HEK293 (cell line): ENCODE measurements at regions not wholly inside any gene's neighbourhood (a gene's known extent, or its start where the extent isn't known, plus 50 kb on each side); places are given as distances from the start of the nearest gene placed in this dataset.

Experiments used
- CTCF ChIA-PET: fragments of 350-600 bp; formaldehyde crosslinking; extraction: SDS; loops from one replicate; lab custom pipeline; 2021; ENCODE audit warnings: antibody characterized with exemption; lab: Yijun Ruan, JAX
- POLR2A ChIA-PET: fragments of 300-600 bp; formaldehyde crosslinking; extraction: SDS; loops from one replicate; lab custom pipeline; 2020; ENCODE audit warnings: antibody characterized with exemption, inconsistent platforms; lab: Yijun Ruan, JAX
- H3K27ac ChIP-seq: fragments of 200-500 bp; sonication (Bioruptor generic); 2 replicates; pipeline ENCODE4 v1.5.1; 2014; ENCODE audit warnings: low read depth, low read length, control low read depth, inconsistent platforms; ENCODE audit errors: extremely low read depth
- H3K36me3 ChIP-seq, 2 experiments: fragments of 200-500 bp in 1 of 2; sonication (Bioruptor generic) in 1 of 2; 1 replicate in 1 of 2; 2 replicates in 1 of 2; pipeline ENCODE4 v1.5.1; 2014 to 2017; ENCODE audit warnings: inconsistent platforms in 2 of 2, low read length in 2 of 2; ENCODE audit not compliant: control insufficient read depth in 2 of 2, insufficient read depth in 1 of 2
- H3K4me1 ChIP-seq: fragments of 200-500 bp; sonication (Bioruptor generic); 2 replicates; pipeline ENCODE4 v1.5.1; 2014; ENCODE audit warnings: mild to moderate bottlenecking, low read length, inconsistent platforms; ENCODE audit not compliant: control insufficient read depth, insufficient read depth
- H3K4me3 ChIP-seq: 2 replicates; pipeline ENCODE4 v1.5.1; 2011; ENCODE audit warnings: low read depth, mild to moderate bottlenecking, control low read depth, low read length, moderate library complexity
- H3K9me3 ChIP-seq: fragments of 200-500 bp; sonication (Bioruptor generic); 2 replicates; pipeline ENCODE4 v1.5.1; 2014; ENCODE audit warnings: low read depth, low read length, inconsistent platforms; ENCODE audit not compliant: control insufficient read depth, insufficient read depth
- KLF16 ChIP-seq: fragments of 450-650 bp; formaldehyde crosslinking; IDR thresholded peaks from 2 replicates; pipeline ENCODE4 v1.5.1; 2017; ENCODE audit warnings: missing biosample characterization, missing genetic modification characterization
- PRDM4 ChIP-seq: fragments of 450-650 bp; formaldehyde crosslinking; IDR thresholded peaks from 2 replicates; pipeline ENCODE4 v1.5.1; 2017; ENCODE audit warnings: missing biosample characterization, missing genetic modification characterization
- TCF7L2 ChIP-seq: IDR thresholded peaks from 2 replicates; pipeline ENCODE4 v1.6.1; 2011; ENCODE audit warnings: low read depth, mild to moderate bottlenecking, inconsistent platforms, low read length, moderate library complexity, borderline replicate concordance
- YY2 ChIP-seq: fragments of 450-650 bp; formaldehyde crosslinking; IDR thresholded peaks from 2 replicates; pipeline ENCODE4 v1.5.1; 2016; ENCODE audit warnings: missing biosample characterization, missing genetic modification characterization
- ZBTB44 ChIP-seq: fragments of 450-650 bp; IDR thresholded peaks from 2 replicates; pipeline ENCODE4 v1.5.1; 2018; ENCODE audit warnings: missing biosample characterization, mild to moderate bottlenecking, missing genetic modification characterization
- ZNF157 ChIP-seq: fragments of 450-650 bp; formaldehyde crosslinking; IDR thresholded peaks from 2 replicates; pipeline ENCODE4 v1.5.1; 2016; ENCODE audit warnings: missing biosample characterization, missing genetic modification characterization
- ZNF248 ChIP-seq: fragments of 450-650 bp; formaldehyde crosslinking; IDR thresholded peaks from 2 replicates; pipeline ENCODE4 v1.5.1; 2017; ENCODE audit warnings: missing biosample characterization, missing genetic modification characterization
- ZNF366 ChIP-seq: fragments of 450-650 bp; formaldehyde crosslinking; conservative IDR thresholded peaks from 2 replicates; pipeline ENCODE4 v1.5.1; 2016; ENCODE audit warnings: missing biosample characterization, missing genetic modification characterization
- ZNF37A ChIP-seq: fragments of 450-650 bp; IDR thresholded peaks from 2 replicates; pipeline ENCODE4 v1.5.1; 2018; ENCODE audit warnings: missing biosample characterization, missing genetic modification characterization
- ZNF449 ChIP-seq: fragments of 450-650 bp; formaldehyde crosslinking; IDR thresholded peaks from 2 replicates; pipeline ENCODE4 v1.5.1; 2017; ENCODE audit warnings: missing biosample characterization, mild to moderate bottlenecking, missing genetic modification characterization, moderate library complexity
- ZNF530 ChIP-seq: fragments of 450-650 bp; formaldehyde crosslinking; IDR thresholded peaks from 2 replicates; pipeline ENCODE4 v1.5.1; 2016; ENCODE audit warnings: low read depth, missing biosample characterization, missing genetic modification characterization
- ZNF558 ChIP-seq: fragments of 450-650 bp; formaldehyde crosslinking; IDR thresholded peaks from 2 replicates; pipeline ENCODE4 v1.5.1; 2016; ENCODE audit warnings: missing biosample characterization, missing genetic modification characterization
- ZNF629 ChIP-seq: fragments of 450-650 bp; formaldehyde crosslinking; IDR thresholded peaks from 2 replicates; pipeline ENCODE4 v1.5.1; 2017; ENCODE audit warnings: missing biosample characterization, missing genetic modification characterization
- ZNF660 ChIP-seq: fragments of 450-650 bp; IDR thresholded peaks from 2 replicates; pipeline ENCODE4 v1.5.1; 2018; ENCODE audit warnings: missing biosample characterization, mild to moderate bottlenecking, missing genetic modification characterization
- ZNF768 ChIP-seq: fragments of 450-650 bp; formaldehyde crosslinking; IDR thresholded peaks from 2 replicates; pipeline ENCODE4 v1.5.1; 2018; ENCODE audit warnings: missing biosample characterization, mild to moderate bottlenecking, missing genetic modification characterization
- ZNF785 ChIP-seq: fragments of 450-650 bp; formaldehyde crosslinking; IDR thresholded peaks from 2 replicates; pipeline ENCODE4 v1.5.1; 2016; ENCODE audit warnings: missing biosample characterization, missing genetic modification characterization

GRCh38 chr11:37100008-37100407 lies 502.0 kb upstream of the RAG2 start:
- no peaks in the 10 kb centered on the region for H3K4me1 ChIP-seq
- ChIA-PET POLR2A (no interaction called here), CTCF (no interaction called here)
- no peak overlapping the region for H3K4me3 ChIP-seq
- H3K36me3 ChIP-seq = no peaks in the 10 kb centered on the region
- H3K9me3 ChIP-seq = no peaks in the 10 kb centered on the region
- no peak for TF ChIP-seq ZNF449 (tag by site-specific recombination)
- TF ChIP-seq ZNF366 = 0 out of 2 replicates have a peak, but pooled peaks have one; percentile 4
- no peak for TF ChIP-seq YY2 (tag by site-specific recombination)
- TF ChIP-seq ZNF248 (tag by site-specific recombination) = no peak
- no peak for TF ChIP-seq ZNF785 (tag by site-specific recombination)
- no peak overlapping the region for H3K27ac ChIP-seq

- TF ChIP-seq ZNF629 (tag by site-specific recombination) (no peak), ZNF660 (no peak), ZNF558 (tag by site-specific recombination) (no peak), ZNF530 (tag by site-specific recombination) (no peak), ZNF37A (tag by site-specific recombination) (no peak), ZNF157 (tag by site-specific recombination) (no peak), TCF7L2 (no peak), ZNF768 (tag by site-specific recombination) (no peak)
- POLR2A ChIA-PET = no interaction called here
- Histone ChIP-seq H3K4me3 (no peak overlapping the region), H3K36me3 (no peaks in the 10 kb centered on the region), H3K27ac (no peak overlapping the region), H3K9me3 (no peaks in the 10 kb centered on the region), H3K4me1 (no peaks in the 10 kb centered on the region)
- CTCF ChIA-PET = no interaction called here
These were observed 494.5 kb upstream of the RAG2 start for GRCh38 chr11:37092487-37092886.

- ChIA-PET CTCF (interaction anchor here (0.6 kb wide), 1 partner anchor 347 kb away, joined by 6 read pairs; no protein-coding TSS in a partner anchor), POLR2A (no interaction called here)
- no peak overlapping the region for H3K27ac ChIP-seq
- H3K4me1 ChIP-seq = no peaks in the 10 kb centered on the region
- no peak overlapping the region for H3K4me3 ChIP-seq
- H3K9me3 ChIP-seq = no peaks in the 10 kb centered on the region
- no peaks in the 10 kb centered on the region for H3K36me3 ChIP-seq
- TF ChIP-seq PRDM4 (tag by site-specific recombination) (no peak), KLF16 (tag by site-specific recombination) (no peak), ZBTB44 (tag by site-specific recombination) (no peak)
- TF ChIP-seq, all 188 proteins: peak for 0
These were observed 491.4 kb upstream of the RAG2 start for GRCh38 chr11:37089439-37089838.
